ENCODE measurements at regions not wholly inside any gene's neighbourhood (a gene's known extent, or its start where the extent isn't known, plus 50 kb on each side); places are given as distances from the start of the nearest gene placed in this dataset.

DNA sequence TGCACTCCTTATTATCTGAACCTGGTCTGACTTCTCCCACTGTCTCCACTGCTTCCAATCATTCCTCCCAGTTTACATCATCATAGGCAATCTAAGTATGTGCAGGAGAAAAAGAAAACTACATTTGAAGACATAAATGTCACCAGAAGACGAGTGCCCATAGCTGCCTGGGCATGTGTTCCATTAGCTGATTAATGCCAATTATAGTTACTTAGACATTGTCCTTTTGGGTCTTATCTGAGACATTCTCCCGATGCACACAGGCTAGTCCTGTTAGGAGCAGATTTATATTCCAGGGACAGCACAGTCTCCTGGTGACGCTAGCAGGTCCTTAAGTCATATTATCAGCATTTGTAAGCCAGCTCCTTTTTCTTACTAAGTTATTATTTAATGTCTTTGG is 52.6 kb upstream of the PTGFRN start:
- TF ChIP-seq, protein P1, sequence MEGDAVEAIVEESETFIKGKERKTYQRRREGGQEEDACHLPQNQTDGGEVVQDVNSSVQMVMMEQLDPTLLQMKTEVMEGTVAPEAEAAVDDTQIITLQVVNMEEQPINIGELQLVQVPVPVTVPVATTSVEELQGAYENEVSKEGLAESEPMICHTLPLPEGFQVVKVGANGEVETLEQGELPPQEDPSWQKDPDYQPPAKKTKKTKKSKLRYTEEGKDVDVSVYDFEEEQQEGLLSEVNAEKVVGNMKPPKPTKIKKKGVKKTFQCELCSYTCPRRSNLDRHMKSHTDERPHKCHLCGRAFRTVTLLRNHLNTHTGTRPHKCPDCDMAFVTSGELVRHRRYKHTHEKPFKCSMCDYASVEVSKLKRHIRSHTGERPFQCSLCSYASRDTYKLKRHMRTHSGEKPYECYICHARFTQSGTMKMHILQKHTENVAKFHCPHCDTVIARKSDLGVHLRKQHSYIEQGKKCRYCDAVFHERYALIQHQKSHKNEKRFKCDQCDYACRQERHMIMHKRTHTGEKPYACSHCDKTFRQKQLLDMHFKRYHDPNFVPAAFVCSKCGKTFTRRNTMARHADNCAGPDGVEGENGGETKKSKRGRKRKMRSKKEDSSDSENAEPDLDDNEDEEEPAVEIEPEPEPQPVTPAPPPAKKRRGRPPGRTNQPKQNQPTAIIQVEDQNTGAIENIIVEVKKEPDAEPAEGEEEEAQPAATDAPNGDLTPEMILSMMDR (conservative IDR thresholded peaks at IDR 0.05; ENCODE audit: low read depth, low read length): no peak
- TF ChIP-seq EZH2 (IDR thresholded peaks at IDR 0.05; ENCODE audit: low read length, unreplicated experiment): no peak

All from PC-3 (cell line).